GM18868 (cell line): ENCODE measurements at regions not wholly inside any gene's neighbourhood (a gene's known extent, or its start where the extent isn't known, plus 50 kb on each side); places are given as distances from the start of the nearest gene placed in this dataset.
"Not testable (repeated sequence)": the region's sequence is repeated elsewhere in the genome, so short reads cannot be mapped to it uniquely, and the experiment has no call there.

Source experiments
- ATAC-seq: cut with Tn5 transposase; IDR thresholded peaks from one replicate; pipeline ENCODE4 v1.9.1; 2021; ENCODE audit warnings: mild to moderate bottlenecking, moderate library complexity; ENCODE audit not compliant: unreplicated experiment

DNA sequence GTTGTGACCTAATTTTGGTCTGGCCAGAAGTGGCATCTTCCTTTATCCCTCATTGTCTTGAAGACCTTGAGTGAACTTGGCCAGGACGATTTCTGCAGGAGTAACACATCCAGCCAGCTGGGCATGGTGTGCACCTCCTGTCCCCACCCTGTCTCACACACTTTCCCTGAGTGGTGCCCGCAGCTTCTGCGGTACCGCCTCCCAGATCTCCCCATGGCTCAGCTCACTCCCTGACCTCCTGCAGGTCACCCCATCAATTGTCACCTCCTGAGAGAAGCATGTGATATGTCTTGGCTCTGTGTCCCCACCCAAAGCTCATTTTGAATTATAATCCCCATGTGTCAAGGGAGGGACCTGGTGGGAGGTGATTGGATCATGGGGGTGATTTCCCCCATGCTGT is 50.2 kb upstream of the TP53I11 start:
- no peak for ATAC-seq

DNA sequence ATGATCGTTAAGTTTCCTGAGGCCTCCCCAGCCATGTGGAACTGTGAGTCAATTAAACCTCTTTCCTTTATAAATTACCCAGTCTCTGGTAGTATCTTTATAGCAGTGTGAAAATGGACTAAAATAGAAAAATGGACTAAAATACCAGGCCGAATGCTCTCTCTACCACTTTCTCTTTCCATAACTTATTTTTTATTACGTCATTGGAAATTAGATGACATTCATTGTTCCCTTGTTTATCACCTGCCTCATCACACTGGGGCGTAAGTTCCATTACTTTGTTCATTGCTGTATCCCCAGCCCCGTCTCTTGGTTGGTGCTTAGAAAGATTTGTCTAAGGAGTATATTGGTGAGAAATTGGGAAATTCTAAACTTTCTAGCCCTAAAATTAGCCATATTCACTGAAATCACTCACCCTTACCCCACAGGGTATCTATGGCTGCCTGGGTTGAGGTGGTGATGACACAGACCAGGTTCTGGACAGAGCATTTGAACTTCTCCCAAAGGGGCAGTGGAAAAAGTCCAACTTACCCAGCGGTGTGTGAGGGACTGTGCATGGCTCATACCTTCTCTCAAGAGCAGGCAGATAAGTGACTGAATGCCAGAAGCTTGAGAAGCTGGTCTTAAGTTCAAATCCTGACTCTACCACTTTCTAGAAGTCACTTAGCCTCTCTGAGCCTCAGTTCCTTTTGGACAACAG is 50.9 kb upstream of the TP53I11 start:
- ATAC-seq, result no peak

DNA sequence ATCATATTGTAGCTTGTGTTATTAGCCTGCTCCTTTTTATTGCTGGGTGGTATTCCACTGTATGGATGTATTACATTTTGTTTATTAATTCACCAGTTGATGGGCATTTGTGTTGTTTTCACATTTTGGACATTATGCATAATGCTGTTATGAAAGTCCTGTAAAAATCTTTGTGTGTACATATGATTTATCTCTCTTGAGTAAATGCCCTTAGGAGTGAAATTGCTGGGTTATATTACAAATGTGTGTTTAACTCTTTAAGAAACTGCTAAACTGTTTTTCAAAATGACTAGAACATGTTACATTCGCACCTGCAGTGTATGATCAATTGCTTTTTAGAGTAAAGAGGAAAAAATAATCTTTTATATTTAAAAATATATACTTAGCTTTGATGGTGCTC is 54.4 kb upstream of the TP53I11 start:
- no peak for ATAC-seq

DNA sequence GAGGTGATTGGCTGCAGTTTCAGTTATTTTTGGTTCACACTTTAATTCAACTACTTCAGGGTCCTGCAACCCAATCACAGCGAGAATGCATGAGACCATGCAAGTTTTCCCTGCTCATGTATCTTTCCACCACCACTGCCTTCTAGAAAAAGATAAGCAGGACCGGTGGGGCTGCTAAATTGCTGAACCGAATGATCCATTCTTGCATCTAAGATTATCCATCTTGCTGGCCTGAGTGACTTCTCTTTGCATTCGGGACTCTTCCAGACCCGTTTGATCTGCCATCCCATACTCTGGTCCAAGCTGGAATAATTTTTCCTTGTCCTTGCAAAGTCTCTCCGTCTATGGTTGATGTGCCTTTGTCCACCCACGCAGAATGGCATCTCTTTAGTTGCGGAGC is 56.3 kb upstream of the TP53I11 start:
- ATAC-seq, result no peak

DNA sequence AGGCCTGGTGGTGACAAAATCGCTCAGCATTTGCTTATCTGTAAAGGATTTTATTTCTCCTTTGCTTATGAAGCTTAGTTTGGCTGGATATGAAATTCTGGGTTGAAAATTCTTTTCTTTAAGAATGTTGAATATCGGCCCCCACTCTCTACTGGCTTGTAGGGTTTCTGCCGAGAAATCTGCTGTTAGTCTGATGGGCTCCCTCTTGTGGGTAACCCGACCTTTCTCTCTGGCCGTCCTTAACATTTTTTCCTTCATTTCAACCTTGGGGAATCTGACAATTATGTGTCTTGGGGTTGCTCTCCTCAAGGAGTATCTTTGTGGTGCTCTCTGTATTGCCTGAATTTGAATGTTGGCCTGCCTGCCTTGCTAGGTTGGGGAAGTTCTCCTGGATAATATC is 65.3 kb upstream of the TP53I11 start:
- not testable (repeated sequence) for ATAC-seq

DNA sequence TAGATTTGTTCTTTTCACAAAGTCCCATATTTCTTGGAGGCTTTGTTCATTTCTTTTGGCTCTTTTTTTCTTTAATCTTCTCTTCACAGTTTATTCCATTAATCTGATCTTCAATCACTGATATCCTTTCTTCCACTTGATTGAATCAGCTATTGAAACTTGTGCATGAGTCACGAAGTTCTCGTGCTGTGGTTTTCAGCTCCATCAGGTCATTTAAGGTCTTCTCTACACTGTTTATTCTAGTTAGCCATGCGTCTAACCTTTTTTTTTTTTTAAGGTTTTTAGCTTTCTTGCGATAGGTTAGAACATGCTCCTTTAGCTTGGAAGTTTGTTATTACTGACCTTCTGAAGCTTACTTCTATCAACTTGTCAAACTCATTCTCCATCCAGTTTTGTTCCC is 65.8 kb upstream of the TP53I11 start:
- ATAC-seq, result not testable (repeated sequence)

DNA sequence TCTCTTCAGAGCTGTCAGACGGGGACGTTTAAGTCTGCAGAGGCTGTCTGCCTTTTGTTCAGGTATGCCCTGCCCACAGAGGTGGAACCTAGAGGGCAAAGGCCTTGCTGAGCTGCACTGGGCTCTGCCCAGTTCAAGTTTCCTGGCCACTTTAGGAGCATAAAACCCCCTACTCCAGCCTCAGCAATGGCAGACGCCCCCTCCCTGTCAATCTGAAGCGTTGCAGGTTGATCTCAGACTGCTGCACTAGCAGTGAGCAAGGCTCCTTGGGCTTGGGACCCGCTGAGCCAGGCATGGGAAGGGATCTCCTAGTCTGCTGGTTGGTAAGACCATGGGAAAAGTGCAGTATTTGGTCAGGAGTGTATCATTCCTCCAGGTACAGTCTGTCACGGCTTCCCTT is 66.6 kb upstream of the TP53I11 start:
- ATAC-seq, result no peak

DNA sequence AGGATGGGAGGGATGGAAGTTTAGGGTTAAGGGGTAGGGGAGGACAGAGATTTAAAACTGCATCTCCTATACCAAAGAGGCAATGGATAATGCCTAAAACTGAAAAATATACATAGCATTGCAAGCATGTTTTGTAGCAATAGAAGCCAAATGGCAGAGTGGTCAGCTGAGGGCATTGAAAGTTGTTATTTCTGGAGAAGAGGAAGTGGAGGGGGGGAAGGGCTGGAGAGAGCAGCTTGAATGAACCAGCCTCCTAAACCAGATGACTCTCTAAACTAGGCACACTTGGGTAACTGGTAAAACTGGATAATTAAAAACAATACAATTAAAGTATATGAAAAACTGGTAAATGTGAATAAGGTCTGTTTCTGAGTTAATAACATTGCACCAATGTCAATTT is 70.3 kb upstream of the TP53I11 start:
- no peak for ATAC-seq

DNA sequence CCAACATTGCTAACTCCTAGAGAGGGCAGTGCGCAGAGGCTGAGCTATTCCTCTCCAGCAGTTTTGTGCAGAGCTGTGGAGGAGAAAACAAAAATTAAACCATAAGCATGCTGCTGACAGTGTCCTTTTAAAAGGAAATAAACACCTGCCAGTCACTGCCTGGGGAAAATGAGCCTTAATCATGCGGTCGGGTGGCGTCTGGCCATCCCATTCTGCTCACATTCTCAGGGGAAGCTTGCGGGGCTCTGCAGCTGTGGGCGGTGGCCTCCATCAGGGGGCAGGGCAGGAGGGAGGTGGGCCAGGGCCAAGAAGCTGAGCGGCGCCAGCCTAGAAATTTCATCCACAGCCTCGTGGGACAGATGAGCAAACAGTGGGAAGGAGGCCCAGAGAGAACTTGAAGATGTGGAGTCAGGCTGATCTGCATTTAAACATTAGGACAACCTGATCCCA is 71.0 kb upstream of the TP53I11 start:
- ATAC-seq, result no peak

DNA sequence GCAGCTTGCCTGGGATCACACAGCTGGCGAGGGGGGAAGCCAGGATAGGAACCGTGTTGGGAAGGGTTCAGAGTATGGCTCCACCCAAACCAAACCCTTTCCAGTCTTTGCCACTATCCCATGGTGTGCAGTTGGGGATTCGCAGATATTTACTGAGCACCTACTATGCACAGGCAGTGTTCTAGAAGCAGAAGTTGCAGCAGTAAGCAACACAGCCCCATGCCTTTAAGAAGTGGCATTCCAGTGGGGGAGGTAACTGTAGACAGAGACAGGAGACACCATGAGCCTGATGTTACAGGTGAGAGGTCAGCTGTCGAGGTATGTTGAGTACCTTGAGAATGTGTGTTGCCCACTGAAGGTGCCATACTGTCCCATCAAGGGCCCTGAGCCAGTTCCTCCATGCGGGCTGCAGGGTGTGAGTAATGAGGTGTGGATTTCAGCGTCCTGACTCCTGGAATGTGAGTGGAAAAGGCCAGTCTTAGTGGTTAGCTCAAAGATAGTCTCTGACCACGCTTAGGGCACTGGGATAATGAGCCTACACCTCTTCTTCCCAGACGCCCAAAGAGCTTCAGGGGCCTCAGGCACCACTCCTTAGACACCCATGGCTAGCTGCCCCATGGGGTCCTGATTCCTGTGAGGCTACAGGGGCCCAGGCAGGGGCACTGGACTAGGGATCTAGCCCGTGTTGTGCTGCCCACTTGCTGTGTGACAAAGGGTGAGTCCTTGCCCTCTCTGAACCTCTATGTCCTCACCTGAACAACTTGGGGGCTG is 71.8 kb upstream of the TP53I11 start:
- ATAC-seq, result no peak

DNA sequence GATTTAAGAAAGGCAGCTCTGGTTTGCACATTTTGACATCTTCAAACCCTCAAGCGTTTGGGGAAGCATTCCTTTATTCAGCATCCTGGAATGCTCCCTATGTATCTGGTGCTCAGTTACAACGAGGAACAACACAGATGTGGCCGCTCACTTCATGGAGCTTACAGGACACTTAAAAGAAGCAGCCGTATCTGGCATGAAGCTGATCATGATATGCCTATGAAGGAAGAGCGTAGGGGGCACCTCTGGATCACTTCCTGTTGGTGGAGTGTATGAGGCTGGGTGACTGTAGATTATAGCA is 72.3 kb upstream of the TP53I11 start:
- no peak for ATAC-seq

DNA sequence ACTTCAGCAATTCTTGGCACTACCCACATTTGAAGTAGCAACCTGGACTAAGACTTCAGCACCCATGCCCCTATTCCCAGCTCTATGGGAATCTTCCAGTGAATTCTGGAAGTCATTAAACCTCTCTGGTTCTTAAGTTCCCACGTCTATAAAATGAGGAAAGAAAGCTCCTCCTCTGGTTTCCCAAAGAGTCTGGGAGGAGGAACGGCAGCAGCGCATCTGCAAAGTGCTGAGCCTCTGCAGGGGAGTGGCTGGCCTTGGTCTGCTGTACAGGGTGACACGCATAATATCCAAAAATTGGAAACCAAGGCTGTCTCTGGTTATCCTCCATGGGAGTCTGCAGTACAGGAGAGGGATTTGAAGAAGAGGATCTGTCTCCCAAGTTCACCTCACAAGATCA is 73.6 kb upstream of the TP53I11 start:
- ATAC-seq, result no peak

DNA sequence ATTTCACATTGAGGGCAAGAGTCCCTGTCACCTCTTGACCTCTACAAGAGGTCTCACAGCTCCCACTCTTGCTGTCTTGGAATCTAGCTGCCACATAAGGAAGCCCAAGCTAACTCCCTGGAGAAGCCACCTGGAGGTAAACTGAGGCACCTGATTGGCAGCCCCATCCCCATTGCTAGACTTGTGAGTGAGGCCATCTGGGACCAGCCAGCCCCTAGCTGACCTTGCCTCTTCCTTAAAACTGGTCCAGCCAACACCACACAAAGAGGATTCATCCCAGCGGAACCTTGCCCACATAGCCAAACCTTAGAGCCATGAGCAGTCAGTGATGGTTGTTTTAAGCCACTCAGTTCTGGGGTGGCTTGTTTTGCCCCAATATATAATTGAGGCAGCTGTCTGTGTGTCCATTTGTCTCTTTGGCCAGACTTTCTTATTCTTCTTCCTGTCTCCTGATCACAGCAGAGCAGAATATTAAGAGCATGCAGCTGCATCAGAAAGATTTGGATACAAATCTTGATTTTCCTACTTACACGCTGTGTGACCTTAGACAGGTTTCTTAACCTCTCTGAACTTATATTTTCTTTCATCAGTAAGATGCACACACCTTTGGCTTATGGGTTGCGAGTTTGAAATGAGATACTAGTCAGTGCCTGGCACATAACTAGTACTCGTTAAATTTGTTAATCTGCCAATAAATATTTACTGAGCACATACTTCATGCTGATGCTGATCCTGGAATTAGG is 74.3 kb upstream of the TP53I11 start:
- no peak for ATAC-seq

DNA sequence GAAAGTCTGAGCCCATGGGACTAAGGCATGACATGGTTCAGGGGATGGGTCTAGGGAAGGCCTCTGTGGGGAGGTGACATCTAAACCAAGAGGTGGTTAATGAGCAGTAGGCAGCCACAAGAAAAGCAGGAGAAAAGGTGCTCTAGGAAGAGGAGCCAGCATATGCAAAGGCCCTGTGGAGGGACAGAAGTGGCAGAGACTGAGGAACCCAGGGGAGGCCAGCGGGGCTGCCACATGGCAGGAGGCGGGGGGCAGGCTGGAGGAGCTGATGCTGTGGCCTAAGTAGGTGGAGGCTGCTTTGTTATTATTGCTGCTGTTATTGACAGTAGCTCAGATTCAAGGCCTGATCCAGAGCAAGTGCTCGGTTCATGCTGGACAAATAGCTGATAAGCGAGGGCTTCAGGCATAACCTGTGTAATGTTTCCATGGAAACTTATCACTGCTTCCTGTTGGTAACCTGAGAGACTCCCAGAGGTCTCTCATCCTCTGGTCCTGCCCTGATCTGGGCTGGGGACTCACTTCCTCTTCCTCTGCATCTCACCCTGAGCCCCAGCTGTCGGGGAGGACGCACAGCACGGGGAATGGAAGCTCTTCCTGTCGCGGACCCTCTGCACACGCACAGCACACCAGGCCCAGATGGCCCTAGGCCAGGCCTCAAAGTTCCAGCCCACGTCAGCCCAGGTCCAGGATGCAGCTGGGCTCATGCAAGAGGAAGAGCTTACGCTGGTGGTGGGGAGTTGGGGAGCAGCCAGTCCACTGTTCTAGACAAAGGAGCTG is 75.2 kb upstream of the TP53I11 start:
- no peak for ATAC-seq

DNA sequence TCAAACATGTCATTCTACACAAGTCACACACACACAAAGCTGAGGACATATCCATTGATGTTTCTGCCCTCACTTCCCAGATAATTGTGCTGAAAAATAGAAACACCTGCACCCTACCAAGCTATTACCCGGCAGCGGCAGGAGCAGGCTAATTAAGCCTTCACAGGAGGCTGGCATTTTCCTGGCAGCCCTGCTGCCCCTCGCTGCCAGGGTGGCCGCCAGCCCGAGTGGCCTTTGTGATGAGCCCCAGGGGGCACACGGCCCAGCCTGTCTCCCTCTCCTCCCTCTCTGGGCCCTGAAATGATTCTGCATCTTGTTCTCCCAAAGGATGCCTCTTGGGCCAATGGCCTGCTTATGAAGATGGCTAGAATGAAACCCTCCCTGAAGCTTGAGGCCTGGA is 76.2 kb upstream of the TP53I11 start:
- ATAC-seq, result no peak

DNA sequence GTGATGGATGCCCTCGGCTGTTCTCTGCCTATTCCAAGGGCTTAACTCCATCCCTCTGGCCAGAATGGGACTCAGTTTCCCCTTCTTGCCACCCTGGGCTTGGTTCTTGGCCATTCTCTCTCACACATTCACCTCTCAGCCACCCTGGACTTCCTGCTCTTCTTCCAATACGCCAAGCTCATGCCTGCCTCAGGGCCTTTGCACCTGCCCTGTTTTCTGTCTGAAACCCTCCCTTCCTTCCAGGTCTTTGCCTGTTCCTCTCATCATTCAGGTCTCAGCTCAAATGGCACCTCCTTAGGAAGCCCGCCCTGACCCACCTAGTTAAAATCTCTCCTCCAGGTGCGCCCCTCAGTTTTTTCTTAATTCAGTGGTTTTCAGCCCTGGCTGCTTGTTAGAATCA is 76.6 kb upstream of the TP53I11 start:
- ATAC-seq, result no peak

DNA sequence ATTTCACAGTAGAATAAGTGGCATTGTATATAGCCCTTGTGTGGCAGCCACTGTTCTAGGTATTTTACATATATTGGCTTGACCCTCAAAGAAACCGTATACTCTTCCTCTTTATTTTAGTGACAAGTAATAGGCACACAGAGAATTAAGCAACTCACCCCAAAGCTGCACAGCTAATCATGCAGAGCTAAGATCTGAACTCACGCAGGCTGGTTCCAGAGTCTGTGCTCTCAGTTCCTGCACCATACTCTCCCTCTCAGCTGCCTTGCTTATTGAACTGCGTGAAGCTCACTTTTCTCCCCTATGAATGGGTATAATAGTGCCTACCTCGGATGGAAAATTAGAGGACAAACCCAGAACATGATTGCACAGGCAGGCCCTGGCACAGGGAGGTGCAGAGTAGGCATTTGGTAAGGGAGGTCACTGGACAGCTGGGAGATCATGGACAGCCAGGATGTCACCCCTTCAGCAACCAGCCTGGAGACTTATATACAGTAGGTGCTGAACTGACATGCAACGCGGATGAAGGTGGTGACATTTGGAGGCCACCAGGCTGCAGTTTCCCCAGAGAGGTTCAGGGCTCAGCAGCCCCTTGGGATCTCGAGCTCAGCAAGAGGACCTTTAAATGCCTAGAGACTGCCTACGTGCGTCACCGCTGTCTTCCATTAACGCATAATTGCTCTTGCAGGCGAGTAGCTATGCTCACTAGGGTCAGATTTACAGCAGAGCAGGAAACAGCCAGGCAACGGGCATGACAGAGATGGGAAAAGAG is 78.4 kb upstream of the TP53I11 start:
- ATAC-seq, result no peak

DNA sequence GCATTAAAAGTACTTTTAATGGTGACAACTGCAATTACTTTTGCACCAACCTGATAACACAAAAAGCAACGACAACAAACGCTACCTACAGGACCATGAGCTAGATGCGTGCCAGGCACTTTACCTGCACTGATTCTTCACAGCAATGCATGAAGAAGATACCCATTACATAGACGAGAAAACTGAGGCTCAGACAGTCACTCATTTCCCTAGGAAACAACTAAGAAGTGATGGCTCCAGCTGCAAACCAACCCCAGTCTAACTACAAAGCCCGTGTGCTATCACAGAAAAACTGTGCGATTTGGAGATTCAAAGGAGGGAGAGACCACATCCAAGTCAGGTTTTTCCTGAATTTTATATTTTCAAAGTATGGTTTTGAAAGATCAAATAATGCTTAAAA is 80.1 kb upstream of the TP53I11 start:
- no peak for ATAC-seq

DNA sequence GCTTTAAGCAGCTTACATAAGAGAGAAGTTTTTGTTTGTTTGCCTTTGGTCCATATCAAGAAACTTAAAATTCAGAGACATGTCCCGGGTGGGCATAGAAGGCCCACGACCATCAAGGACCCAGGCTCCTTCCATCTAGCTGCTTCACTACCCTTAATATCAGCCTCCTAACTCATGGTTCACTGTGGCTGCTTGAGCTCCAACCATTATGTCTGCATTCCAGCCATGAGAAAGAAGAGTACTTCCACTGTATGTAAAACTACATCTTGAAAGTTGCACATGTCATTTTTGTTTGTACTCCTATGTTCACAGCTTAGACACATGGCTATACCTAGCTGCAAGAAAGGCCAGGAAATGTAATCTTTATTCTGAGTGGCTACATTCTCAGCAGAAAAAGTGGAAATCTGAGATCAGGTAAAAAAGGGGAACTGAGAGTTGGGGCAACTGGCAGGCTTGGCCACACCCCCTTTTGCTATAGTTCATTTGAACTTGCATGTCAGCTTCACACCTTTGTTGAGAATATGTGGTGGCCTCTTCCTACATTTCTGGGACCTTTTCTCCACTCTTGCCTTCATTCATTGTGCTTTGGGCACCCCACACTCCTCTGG is 81.3 kb upstream of the TP53I11 start:
- peak; percentile 87 for ATAC-seq

DNA sequence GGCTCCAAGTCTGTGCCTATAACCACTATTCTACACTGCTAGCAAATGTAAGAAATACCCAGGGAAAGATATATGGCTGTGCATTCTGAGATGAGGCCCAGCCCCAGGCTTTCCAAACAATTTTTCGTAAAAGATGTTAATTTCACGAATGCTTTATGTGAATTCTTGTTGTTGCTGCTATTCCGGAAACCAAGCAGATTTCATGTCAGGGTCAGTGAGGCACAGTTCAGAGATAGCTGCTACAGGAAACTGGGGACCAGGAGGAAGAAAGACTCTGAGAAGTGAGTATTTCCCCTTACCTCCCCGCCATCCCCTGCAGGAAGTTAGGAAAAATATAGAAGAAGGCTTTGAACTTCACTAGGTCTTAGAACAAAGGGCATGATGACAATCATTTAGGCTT is 84.7 kb upstream of the TP53I11 start:
- ATAC-seq, result no peak
